Epithelial cell of proximal tubule (primary cell): ENCODE measurements at regions not wholly inside any gene's neighbourhood (a gene's known extent, or its start where the extent isn't known, plus 50 kb on each side); places are given as distances from the start of the nearest gene placed in this dataset.

Experiments used
- DNase-seq: peaks from one replicate; pipeline ENCODE4 v3.0.0-alpha.2; 2011; ENCODE audit warnings: low read depth
- H3K4me3 ChIP-seq: 2 replicates; pipeline ENCODE4 v1.5.1; 2011; ENCODE audit warnings: low read depth, mild to moderate bottlenecking, low read length
- TF ChIP-seq, protein P1 (sequence below): conservative IDR thresholded peaks from 2 replicates; pipeline ENCODE4 v1.5.1; 2012; ENCODE audit warnings: low read depth, mild to moderate bottlenecking, low read length

- DNase-seq, result no peak
- H3K4me3 ChIP-seq, result no peak overlapping the region
- TF ChIP-seq, protein P1, sequence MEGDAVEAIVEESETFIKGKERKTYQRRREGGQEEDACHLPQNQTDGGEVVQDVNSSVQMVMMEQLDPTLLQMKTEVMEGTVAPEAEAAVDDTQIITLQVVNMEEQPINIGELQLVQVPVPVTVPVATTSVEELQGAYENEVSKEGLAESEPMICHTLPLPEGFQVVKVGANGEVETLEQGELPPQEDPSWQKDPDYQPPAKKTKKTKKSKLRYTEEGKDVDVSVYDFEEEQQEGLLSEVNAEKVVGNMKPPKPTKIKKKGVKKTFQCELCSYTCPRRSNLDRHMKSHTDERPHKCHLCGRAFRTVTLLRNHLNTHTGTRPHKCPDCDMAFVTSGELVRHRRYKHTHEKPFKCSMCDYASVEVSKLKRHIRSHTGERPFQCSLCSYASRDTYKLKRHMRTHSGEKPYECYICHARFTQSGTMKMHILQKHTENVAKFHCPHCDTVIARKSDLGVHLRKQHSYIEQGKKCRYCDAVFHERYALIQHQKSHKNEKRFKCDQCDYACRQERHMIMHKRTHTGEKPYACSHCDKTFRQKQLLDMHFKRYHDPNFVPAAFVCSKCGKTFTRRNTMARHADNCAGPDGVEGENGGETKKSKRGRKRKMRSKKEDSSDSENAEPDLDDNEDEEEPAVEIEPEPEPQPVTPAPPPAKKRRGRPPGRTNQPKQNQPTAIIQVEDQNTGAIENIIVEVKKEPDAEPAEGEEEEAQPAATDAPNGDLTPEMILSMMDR, result no peak
Observed at GRCh38 chr12:94026596-94026995, 121.8 kb upstream of the PLXNC1 start.

DNA sequence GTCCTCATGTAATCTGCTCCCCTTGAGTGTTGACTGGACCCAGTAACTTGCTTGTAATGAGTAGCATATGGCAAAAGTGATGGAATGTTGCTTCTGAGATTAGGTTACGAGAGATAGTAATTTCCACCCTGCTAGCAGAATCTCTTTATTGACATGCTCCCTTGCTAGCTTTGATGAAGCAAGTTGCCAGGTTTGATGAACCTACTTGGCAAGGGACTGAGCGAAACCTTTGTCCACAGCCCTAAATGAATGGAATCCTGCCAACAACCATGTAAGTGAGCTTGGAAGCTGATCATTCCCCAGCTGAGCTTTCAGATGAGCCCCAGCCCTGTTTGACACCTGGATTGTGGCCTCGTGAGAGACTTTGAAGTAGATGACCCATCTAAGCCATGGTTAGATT lies 120.8 kb upstream of the PLXNC1 start:
- no peak overlapping the region for H3K4me3 ChIP-seq
- DNase-seq, result no peak
- TF ChIP-seq, protein P1, result no peak

DNA sequence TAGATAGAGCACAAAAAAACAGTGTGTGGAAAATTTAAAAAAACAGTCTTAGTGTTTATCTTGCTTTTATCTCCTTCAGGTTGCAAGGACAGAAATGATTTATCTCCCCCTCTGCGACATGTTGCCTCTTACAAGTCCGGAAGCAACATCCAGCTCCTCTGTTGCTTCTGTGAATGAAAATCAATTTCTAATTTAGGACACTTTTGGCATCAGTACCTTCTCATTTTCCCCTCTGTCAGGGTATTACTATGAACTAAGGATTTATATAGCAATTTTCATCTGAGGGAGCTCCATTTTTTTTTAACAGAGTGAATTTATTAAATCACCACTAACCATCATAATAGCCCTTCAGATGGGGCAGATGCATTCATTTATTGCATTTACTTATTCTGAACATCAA lies 116.6 kb upstream of the PLXNC1 start:
- H3K4me3 ChIP-seq, result no peak overlapping the region
- DNase-seq, result no peak
- TF ChIP-seq, protein P1, result no peak

GRCh38 chr12:94032368-94032767 lies 116.0 kb upstream of the PLXNC1 start:
- no peak overlapping the region for H3K4me3 ChIP-seq
- DNase-seq, result no peak
- TF ChIP-seq, protein P1, result no peak

DNA sequence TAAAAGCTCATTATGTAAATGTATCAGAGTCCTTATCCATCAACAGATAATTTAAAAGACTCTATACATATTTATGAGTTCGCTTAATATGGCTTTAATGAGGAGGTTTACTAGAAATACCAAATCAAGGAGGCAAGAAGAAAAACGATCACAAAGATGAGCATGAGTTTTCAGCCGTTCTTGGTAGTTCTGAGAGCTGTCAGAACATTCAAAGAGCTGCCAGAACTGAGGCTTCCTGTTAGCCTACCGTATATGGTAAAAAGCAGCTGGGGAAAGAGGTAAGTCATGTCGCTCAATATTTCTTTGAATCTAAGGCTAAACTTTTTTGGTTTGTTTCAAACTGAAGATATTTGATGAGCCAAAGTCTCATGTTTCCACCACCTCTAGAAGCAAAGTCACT lies 115.3 kb upstream of the PLXNC1 start:
- DNase-seq, result no peak
- no peak overlapping the region for H3K4me3 ChIP-seq
- TF ChIP-seq, protein P1, result no peak

DNA sequence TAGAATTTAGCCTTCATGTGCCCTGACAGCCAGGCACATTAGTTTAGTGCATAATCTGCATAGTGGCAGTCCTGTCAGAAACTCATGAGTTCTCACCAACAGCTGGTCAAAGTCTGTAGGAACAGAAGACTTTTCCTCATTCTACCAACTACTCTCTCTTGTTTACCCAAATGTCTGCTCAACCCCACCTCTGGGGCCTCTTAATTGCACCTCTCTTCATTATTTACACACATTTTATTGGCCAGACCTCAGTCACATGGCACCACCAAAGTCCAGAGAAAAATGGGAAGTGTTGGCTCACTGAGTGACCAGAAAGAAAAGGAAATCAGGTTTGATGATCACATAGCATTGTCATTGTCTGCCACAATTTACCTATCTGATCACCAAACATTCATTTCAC lies 114.6 kb upstream of the PLXNC1 start:
- DNase-seq, result no peak
- TF ChIP-seq, protein P1, result no peak
- H3K4me3 ChIP-seq, result no peak overlapping the region

DNA sequence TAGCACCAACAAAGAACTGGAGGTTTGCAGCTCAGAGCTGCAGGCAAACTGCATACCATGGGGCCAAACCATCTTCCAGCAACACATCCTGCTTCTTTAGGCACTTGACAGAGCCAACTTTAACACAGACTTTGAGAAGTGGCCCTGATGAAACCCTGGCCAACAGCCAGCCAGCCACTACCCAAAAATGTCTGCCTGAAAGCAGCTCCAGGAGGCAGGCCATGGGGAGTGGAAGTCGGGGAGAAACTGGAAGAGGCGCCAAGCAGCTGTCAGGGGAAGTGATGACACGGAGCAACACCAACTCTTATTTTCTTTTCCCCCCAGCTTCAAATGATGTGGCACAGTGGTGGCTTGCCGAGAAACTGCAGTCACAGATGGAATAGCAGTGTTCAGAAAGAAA lies 110.9 kb upstream of the PLXNC1 start:
- no peak overlapping the region for H3K4me3 ChIP-seq
- no peak for DNase-seq
- TF ChIP-seq, protein P1, result no peak
